Neural cell (in vitro differentiated cells): ENCODE measurements at regions not wholly inside any gene's neighbourhood (a gene's known extent, or its start where the extent isn't known, plus 50 kb on each side); places are given as distances from the start of the nearest gene placed in this dataset.

Experiments
- CTCF ChIP-seq: fragments of 450-650 bp; IDR thresholded peaks from 2 replicates; pipeline ENCODE4 v1.5.1; 2014; ENCODE audit warnings: antibody characterized with exemption, mild to moderate bottlenecking, moderate library complexity; ENCODE audit not compliant: poor library complexity, severe bottlenecking
- EP300 ChIP-seq: fragments of 450-650 bp; conservative IDR thresholded peaks from 2 replicates; pipeline ENCODE4 v1.6.1; 2014; ENCODE audit warnings: antibody characterized with exemption, mild to moderate bottlenecking, moderate library complexity; ENCODE audit not compliant: poor library complexity, severe bottlenecking
- EZH2 ChIP-seq: fragments of 200-600, 300-800 bp; shearing (Covaris generic), sonication (generic); IDR thresholded peaks from 2 replicates; pipeline ENCODE4 v1.6.1; 2014; ENCODE audit warnings: antibody characterized with exemption, low read length, borderline replicate concordance, mild to moderate bottlenecking; ENCODE audit not compliant: insufficient read depth, poor library complexity, severe bottlenecking

- TF ChIP-seq EZH2 (no peak), EP300 (no peak), CTCF (no peak)
These were observed 195.8 kb upstream of the KLF12 start for GRCh38 chr13:74329962-74330361.
